GM19043 (cell line): ENCODE measurements at regions not wholly inside any gene's neighbourhood (a gene's known extent, or its start where the extent isn't known, plus 50 kb on each side); places are given as distances from the start of the nearest gene placed in this dataset.

ENCODE experiments used
- ATAC-seq: cut with Tn5 transposase; IDR thresholded peaks from one replicate; pipeline ENCODE4 v1.9.1; 2021; ENCODE audit warnings: low read depth; ENCODE audit not compliant: unreplicated experiment

GRCh38 chr2:217116610-217117009 lies 256.7 kb upstream of the TNP1 start:
- ATAC-seq = no peak

DNA sequence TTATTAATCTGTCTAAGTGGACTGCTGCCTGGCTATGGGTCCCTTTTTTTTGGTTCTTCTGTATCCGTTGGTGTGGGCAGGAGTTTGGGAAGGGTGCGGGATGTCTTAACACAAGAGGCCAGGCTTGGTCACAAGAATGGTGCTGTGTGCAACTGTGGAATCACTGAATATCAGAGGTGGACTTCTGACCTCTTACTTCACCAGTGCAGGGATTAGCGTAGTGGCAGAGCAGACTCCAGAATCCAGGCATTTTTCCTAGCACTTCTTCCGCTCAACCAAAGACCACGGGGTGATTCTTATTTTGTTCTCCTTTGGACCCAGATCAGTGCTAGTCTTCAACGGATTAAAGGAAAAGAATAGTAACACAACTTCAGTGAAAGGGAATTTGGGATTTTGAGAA lies 254.3 kb upstream of the TNP1 start:
- ATAC-seq = no peak

DNA sequence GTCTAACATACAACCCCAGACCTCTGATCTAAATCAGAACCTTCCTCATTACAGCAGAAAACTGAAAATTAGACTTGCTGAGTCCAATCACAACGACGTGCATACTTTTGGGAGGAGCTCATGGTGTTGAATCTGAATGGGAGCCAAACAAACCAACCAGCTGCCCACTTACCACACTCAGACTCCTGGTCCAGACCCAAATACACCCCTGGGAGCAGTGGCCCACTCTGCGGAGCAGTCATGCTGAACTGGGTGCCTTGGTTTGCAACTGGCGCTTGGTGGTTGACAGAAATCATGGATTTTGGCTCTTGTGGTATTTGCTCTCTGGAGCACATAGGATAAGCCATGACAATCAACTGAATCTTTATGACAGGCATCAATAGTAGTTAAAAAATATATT lies 253.6 kb upstream of the TNP1 start:
- ATAC-seq = no peak

DNA sequence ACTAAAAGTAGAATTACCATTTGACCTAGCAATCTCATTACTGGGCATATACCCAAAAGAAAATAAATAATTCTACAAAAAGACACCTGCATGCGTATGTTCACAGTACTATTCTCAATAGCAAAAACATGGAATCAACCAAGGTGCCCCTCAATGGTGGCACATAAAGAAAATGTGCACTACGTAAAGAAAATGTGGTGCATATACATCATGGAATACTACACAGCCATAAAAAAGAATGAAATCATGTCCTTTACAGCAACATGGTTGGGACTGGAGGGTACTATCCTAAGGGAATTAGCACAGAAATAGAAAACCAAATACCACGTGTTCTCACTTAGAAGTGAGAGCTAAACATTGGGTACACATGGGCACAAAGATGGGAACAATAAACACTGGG lies 250.7 kb upstream of the TNP1 start:
- ATAC-seq = no peak

GRCh38 chr2:217108575-217109027 lies 248.7 kb upstream of the TNP1 start:
- ATAC-seq = no peak

DNA sequence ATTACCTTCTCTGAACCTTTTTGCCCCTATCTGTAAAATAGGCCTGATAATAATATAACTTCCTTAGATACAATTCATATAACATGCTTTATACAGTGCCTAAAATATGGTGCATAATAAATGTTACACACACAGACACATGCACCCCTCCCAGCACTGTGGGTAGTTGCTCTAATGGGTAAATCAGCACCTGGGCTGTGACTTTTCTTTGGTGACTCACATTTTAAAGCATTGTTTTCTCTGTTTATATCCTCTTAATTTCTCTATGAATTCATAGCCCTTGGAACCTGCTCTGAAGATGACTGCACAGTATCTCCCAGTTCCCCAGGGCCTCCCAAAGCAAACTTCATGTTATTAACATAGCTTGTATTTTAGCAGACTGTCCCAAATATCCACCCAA lies 248.2 kb upstream of the TNP1 start:
- ATAC-seq = no peak

- no peak for ATAC-seq
Observed at GRCh38 chr2:217107480-217107879, 247.6 kb upstream of the TNP1 start.

DNA sequence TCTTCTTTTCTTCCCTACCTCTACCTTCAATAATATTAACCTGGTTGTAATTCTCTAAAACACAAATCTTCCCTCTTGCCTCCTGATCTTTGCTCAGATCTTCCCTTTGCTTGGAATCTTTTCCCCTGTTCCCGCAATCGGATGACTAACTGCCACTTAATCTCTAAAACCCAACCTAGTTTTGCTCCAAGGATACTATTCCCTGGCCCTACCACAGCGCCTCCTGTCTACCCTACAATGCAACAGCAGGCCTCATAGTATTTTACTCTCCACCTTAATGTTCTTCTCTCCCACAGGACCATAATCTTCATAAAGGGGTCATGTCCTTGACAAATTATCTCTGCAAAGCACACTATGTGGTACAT lies 246.8 kb upstream of the TNP1 start:
- no peak for ATAC-seq

- no peak for ATAC-seq
Observed at GRCh38 chr2:217105733-217106649, 246.1 kb upstream of the TNP1 start.

DNA sequence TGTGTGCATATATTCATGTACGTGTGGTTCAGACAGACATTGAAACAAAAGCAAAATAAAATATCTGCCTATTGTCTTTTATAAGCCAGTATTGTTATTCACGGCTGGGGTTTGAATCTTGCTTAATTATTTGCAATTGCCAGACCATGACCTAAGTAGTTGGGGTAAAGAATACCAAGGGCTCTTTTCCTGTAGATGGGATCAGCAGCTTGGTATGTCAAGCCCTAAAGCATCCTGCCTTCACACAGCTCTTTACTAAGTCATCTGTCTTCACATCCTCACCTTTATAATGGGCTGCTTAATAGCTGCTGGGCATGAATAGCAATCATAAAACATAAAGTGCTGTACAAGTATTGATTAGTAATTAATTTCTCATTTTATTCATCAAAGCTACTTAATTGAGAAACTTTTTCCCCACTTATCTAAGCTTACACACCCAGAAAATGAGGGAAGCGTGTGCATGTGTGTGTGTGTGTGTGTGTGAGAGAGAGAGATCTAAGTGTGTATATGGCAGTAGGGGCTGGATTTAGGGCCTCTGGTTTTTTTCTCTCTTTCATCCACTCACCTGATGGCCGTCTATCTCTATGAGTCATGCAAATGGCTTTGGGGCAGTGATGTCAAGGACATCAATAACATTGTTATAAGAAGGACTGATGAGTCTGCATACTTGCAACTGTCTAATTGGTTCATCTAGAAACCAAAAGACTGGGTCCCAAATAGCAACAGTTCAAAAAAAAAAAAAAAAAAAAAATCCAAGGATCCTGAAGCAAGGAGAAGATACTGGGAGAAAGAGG lies 244.1 kb upstream of the TNP1 start:
- ATAC-seq = no peak

GRCh38 chr2:217102956-217103355 lies 243.1 kb upstream of the TNP1 start:
- no peak for ATAC-seq

DNA sequence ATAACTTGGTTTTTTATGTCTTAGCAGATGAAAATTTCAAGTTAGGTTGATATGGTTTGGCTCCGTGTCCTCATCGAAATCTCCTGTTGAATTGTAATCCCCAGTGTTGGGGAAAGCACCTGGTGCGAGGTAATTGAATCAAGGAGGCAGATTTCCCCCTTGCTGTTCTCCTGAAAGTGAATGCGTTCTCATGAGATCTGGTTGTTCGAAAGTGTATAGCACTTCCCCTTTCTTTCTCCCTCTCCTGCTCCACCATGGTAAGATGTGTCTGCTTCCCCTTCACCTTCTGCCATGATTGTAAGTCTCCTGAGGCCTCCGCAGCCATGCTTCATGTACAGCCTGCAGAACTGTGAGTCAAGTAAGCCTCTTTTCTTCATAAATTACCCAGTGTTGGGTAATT lies 242.1 kb upstream of the TNP1 start:
- peak; percentile 64 for ATAC-seq

- ATAC-seq = no peak
Observed at GRCh38 chr2:217099561-217099960, 239.7 kb upstream of the TNP1 start.

DNA sequence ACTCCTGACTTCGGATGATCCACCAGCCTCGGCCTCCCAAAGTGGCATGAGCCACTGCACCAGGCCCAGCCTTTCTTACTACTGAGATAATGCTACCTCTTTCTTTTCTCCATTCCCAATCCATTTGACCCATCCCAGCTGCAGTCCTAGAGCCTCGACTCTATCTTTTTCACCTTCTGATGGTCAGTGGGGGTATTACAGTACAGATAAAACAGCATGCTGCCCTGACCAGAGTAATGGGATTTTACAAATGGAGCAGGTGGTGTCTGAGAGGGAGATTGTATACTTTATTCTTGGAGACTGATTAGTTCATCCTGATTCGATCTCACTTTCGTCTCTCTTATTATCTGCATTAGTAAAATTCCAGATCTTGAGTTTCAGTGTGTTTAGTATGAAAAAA lies 238.6 kb upstream of the TNP1 start:
- ATAC-seq = no peak

- ATAC-seq = no peak
Observed at GRCh38 chr2:217097346-217097745, 237.5 kb upstream of the TNP1 start.

GRCh38 chr2:217096474-217097225 lies 236.8 kb upstream of the TNP1 start:
- no peak for ATAC-seq

DNA sequence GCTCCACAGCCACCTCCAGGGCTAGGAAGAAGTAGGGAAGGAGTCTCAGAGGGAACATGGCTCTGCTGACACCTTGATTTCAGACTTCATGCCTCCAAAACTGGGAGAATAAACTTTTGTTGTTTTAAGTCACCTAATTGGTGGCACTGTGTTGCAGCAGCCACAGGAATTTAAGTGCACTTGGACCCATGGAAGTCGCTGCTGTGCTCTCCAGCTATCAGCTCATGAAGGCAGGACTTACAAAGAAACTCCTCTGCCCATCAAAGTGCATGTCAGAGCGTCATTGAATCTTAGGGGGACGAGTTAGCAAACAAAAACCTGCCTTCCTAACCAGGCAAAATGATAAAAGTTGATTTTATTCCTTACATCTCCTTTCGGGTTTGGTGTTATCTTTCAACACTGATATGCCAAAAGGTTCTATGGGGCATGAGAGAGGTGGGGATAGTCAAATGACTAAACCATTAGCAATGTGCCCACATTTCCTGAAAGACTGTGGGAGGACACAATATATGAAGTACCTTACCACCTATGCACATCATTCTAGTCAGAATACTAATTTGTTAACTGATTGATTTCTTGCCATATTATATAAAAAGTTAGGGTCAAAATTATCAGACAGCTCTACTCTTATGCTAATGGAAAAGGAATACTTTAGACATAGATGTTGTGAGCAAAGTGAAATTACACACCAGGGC lies 235.8 kb upstream of the TNP1 start:
- ATAC-seq = no peak

GRCh38 chr2:217092710-217093379 lies 233.0 kb upstream of the TNP1 start:
- ATAC-seq = no peak

DNA sequence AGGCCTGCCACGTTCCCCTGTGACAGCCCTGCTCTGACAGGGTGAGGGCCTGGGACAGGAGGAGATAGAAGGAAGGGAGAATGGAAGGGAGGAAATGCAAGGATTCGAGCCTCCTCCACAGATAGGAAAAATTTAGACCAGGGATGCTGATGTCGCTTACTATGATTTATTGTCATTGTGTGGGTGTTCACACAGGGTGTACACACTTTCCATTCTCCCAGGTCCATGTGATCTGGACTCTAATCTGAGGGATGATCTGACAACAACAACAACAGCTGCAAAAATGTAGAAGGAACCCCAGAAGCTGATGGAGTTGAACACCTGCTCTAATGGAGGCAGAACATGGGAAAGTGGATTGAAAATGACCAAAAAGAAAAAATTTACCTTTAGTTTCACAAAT lies 231.7 kb upstream of the TNP1 start:
- no peak for ATAC-seq

DNA sequence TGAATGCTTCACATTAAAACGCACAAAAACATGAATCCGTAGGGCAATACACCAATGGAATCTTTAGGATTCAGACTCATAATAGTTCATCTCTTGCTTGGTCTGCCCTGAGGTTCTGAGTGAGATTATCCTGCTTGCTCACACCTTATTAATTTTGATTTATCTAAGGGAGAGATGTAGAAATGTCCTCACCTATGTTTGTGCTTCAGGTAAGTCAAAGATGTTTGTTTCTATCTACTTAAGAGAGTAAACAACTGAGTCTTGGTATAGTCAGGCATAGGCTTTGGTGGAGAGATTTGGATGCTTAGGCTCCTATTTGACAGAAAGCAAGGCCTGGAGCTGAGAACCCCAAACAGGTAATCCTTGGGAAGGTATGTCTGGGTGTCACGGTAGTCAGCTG lies 231.0 kb upstream of the TNP1 start:
- ATAC-seq = no peak
